ENCODE measurements at regions not wholly inside any gene's neighbourhood (a gene's known extent, or its start where the extent isn't known, plus 50 kb on each side); places are given as distances from the start of the nearest gene placed in this dataset.

GRCh38 chr4:19399001-19399400 is 852.7 kb upstream of the SLIT2 start:
- no peaks in the 10 kb centered on the region for H3K27me3 ChIP-seq (ENCODE audit: insufficient read depth)
- TF ChIP-seq USF2 (IDR thresholded peaks at IDR 0.05; ENCODE audit: borderline replicate concordance, low read depth, low read length) (no peak), JUND (IDR thresholded peaks at IDR 0.05) (peak; percentile 44; the same call in 1 of the 2 replicates), GABPA (IDR thresholded peaks at IDR 0.05; ENCODE audit: low read depth) (no peak), REST (IDR thresholded peaks at IDR 0.05; ENCODE audit: low read depth, low read length) (no peak), RXRA (IDR thresholded peaks at IDR 0.05; ENCODE audit: borderline replicate concordance, low read depth) (no peak), FOXM1 (IDR thresholded peaks at IDR 0.05; ENCODE audit: low read depth) (no peak), PBX3 (IDR thresholded peaks at IDR 0.05) (0 out of 2 replicates have a peak, but pooled peaks have one; percentile 9), ELF1 (IDR thresholded peaks at IDR 0.05) (no peak), FOSL2 (IDR thresholded peaks at IDR 0.05; ENCODE audit: borderline replicate concordance, low read depth) (0 out of 2 replicates have a peak, but pooled peaks have one; percentile 40), TCF12 (IDR thresholded peaks at IDR 0.05) (0 out of 2 replicates have a peak, but pooled peaks have one; percentile 8), GATA2 (CRISPR knock-in tag; IDR thresholded peaks at IDR 0.05) (no peak), TEAD4 (IDR thresholded peaks at IDR 0.05; ENCODE audit: borderline replicate concordance, insufficient read depth) (no peak), POLR2AphosphoS5 (IDR thresholded peaks at IDR 0.05; ENCODE audit: low read depth, low read length) (no peak)
- no peak overlapping the region for H3K9ac ChIP-seq
- H3K4me3 ChIP-seq (ENCODE audit: low read depth in 2 of 2, low read length in 1 of 2), result no peak overlapping the region
- H3K4me1 ChIP-seq (ENCODE audit: control insufficient read depth in 1 of 2, insufficient read depth in 2 of 2, low read depth in 1 of 2, low read length in 1 of 2), result no peaks in the 10 kb centered on the region
- H3K4me2 ChIP-seq, result no peak overlapping the region
- H3K79me2 ChIP-seq (ENCODE audit: insufficient read depth), result no peaks in the 10 kb centered on the region
- H3F3A ChIP-seq (replicated peaks; ENCODE audit: insufficient read depth), result peaks cover 5% of the 10 kb centered on the region
- no peaks in the 10 kb centered on the region for H3K9me2 ChIP-seq
- no peak for DNase-seq
- no peaks in the 10 kb centered on the region for H3K9me3 ChIP-seq
- no peak overlapping the region for H2AFZ ChIP-seq (ENCODE audit: low read depth)
- ChIA-PET POLR2A (no interaction called here), CTCF (no interaction called here)
- no peaks in the 10 kb centered on the region for H4K20me1 ChIP-seq (ENCODE audit: insufficient read depth)
- H3K36me3 ChIP-seq (replicated peaks in 1 of 2; ENCODE audit: control insufficient read depth in 1 of 2, insufficient read depth in 2 of 2, low read length in 1 of 2), result no peaks in the 10 kb centered on the region
- no peak overlapping the region for H3K27ac ChIP-seq (ENCODE audit: low read depth in 2 of 2, low read length in 1 of 2)

GRCh38 chr4:19386786-19387185 is 864.9 kb upstream of the SLIT2 start:
- no peak overlapping the region for H2AFZ ChIP-seq (ENCODE audit: low read depth)
- no peak overlapping the region for H3K4me2 ChIP-seq
- no peaks in the 10 kb centered on the region for H3K36me3 ChIP-seq (replicated peaks in 1 of 2; ENCODE audit: control insufficient read depth in 1 of 2, insufficient read depth in 2 of 2, low read length in 1 of 2)
- H3K9ac ChIP-seq, result no peak overlapping the region
- WGBS (ENCODE audit: low lambda C conversion rate), result 68% methylated on average over 2 of the region's 2 CpGs
- CTCF ChIA-PET, result no interaction called here
- no peak for DNase-seq
- H3K4me3 ChIP-seq (ENCODE audit: low read depth in 2 of 2, low read length in 1 of 2), result no peak overlapping the region
- no peak for TF ChIP-seq RAD21 (IDR thresholded peaks at IDR 0.05; ENCODE audit: low read length)
- no peak for TF ChIP-seq CTCF (IDR thresholded peaks at IDR 0.05)
- no peak for TF ChIP-seq POLR2AphosphoS5 (IDR thresholded peaks at IDR 0.05; ENCODE audit: low read depth, low read length)
- TF ChIP-seq MXI1 (IDR thresholded peaks at IDR 0.05; ENCODE audit: low read depth, low read length), result no peak
- TF ChIP-seq ELF1 (IDR thresholded peaks at IDR 0.05), result no peak
- no peaks in the 10 kb centered on the region for H4K20me1 ChIP-seq (ENCODE audit: insufficient read depth)
- H3K9me3 ChIP-seq, result peaks cover 10% of the 10 kb centered on the region
- no peaks in the 10 kb centered on the region for H3K4me1 ChIP-seq (ENCODE audit: control insufficient read depth in 1 of 2, insufficient read depth in 2 of 2, low read depth in 1 of 2, low read length in 1 of 2)
- no peaks in the 10 kb centered on the region for H3K79me2 ChIP-seq (ENCODE audit: insufficient read depth)
- H3K9me2 ChIP-seq, result no peaks in the 10 kb centered on the region
- POLR2A ChIA-PET, result no interaction called here
- H3K27me3 ChIP-seq (ENCODE audit: insufficient read depth), result no peaks in the 10 kb centered on the region
- H3F3A ChIP-seq (replicated peaks; ENCODE audit: insufficient read depth), result no peaks in the 10 kb centered on the region
- no peak overlapping the region for H3K27ac ChIP-seq (ENCODE audit: low read depth in 2 of 2, low read length in 1 of 2)

All from SK-N-SH (cell line).